VCaP (cell line): ENCODE measurements at regions not wholly inside any gene's neighbourhood (a gene's known extent, or its start where the extent isn't known, plus 50 kb on each side); places are given as distances from the start of the nearest gene placed in this dataset.

Experiments
- H3K27ac ChIP-seq: fragments of 450-650 bp; 2 replicates; pipeline ENCODE4 v1.5.1; 2017
- CTCF ChIP-seq: fragments of 450-650 bp; conservative IDR thresholded peaks from 2 replicates; pipeline ENCODE4 v1.5.1; 2017; ENCODE audit warnings: mild to moderate bottlenecking, moderate library complexity

GRCh38 chr9:16308645-16309044 lies 561.8 kb downstream of the BNC2 start:
- TF ChIP-seq CTCF: no peak
- H3K27ac ChIP-seq: no peak overlapping the region

DNA sequence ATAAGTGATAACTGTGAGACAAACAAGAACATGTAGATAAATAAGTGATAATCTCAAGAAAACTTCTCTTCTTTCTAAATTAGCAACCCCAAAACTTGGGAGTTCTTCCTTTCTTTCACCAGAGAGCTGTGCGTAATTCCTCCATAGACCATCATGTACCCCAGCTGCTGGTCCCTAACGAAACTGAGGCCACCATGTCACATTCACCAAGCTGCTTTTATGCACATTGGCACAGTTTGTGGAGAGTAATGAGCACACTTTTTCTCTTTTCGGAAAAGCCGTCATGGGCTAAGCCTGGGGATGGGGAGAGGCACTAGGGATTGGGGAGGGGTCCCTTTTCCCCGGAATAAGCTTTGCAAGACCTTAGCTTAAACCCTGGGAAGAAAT lies 561.4 kb downstream of the BNC2 start:
- no peak for TF ChIP-seq CTCF
- H3K27ac ChIP-seq: no peak overlapping the region

GRCh38 chr9:16309469-16310271 lies 560.8 kb downstream of the BNC2 start:
- TF ChIP-seq CTCF: no peak
- H3K27ac ChIP-seq: no peak overlapping the region

GRCh38 chr9:16310278-16311110 lies 560.0 kb downstream of the BNC2 start:
- TF ChIP-seq CTCF: no peak
- H3K27ac ChIP-seq: no peak overlapping the region

DNA sequence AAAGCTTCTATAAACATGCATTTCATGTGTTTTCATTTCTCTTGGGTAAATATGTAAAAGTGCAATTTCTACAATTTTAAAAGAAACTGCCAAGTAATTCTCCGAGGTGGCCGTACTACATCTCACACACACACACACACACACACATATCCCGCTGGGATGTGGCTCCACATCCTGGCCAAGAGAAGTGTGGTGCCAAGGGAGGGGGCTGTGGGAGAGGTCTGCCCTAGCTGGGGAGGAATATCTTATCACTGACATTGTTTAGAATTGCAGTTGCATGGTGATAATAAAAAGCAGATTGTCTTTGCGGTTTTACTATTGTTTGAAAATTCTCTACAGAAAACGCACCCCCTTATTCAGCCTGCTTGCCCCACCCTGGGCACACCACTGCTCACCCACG lies 558.4 kb downstream of the BNC2 start:
- no peak overlapping the region for H3K27ac ChIP-seq
- no peak for TF ChIP-seq CTCF

- no peak for TF ChIP-seq CTCF
- H3K27ac ChIP-seq: no peak overlapping the region
These were observed 557.4 kb downstream of the BNC2 start for GRCh38 chr9:16312962-16313546.

DNA sequence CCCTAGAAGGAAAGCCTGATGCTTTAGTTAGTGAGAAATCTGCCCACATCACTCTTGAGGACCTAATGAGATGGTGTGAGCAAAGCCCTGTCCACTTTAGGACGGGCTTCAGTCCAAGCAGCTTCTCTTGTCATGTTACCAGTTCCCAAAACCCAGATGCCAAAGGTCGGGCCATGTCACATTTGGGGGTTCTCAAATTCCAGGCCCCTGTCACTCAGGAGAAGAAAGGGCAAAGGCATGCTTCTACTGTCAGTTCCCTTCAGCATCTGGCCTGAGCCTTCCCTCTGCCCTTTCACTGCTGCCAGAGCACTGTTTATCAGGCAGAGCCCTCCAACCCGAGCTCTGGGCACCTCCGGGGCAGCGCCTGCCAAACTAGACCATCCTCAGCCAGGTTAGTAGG lies 556.0 kb downstream of the BNC2 start:
- TF ChIP-seq CTCF: no peak
- no peak overlapping the region for H3K27ac ChIP-seq
